K562 (cell line): ENCODE measurements at regions not wholly inside any gene's neighbourhood (a gene's known extent, or its start where the extent isn't known, plus 50 kb on each side); places are given as distances from the start of the nearest gene placed in this dataset.
A peak's percentile ranks its signal among the peaks of the same experiment; 100 is the strongest.

Source experiments
- ATAC-seq: fragments of 200-7000 bp; cut with Tn5 transposase; 3 replicates; pipeline ENCODE4 v1.9.1; 2020; ENCODE audit warnings: moderate library complexity
- BruUV-seq: library from RNA; stranded (reverse); fragments of 400-500 nt; replicated peaks from 2 replicates; lab custom pipeline; 2021; lab: Mats Ljungman, UMichigan
- CTCF ChIA-PET: fragments of 300-600 bp; formaldehyde crosslinking; extraction: SDS; loops from one replicate; lab custom pipeline; 2021; ENCODE audit warnings: low intra/inter-chr PET ratio; lab: Yijun Ruan, JAX
- POLR2A ChIA-PET: fragments of 300-600, 350-650 bp; sonication (Branson Sonifier 250); formaldehyde crosslinking; extraction: SDS; loops from one replicate; lab custom pipeline; 2021; ENCODE audit warnings: antibody characterized with exemption, inconsistent platforms; lab: Yijun Ruan, JAX
- DNase-seq, 4 experiments: peaks; one replicate each; pipeline versions ENCODE4 v3.0.0 to v3.0.0-alpha.2; 2011 to 2018; ENCODE audit warnings: low spot score in 3 of 4, mixed read lengths in 3 of 4; ENCODE audit errors: extremely low read depth in 1 of 4
- FAIRE-seq: peaks from 2 replicates; lab custom pipeline; 2011; peaks lifted over from hg19 to GRCh38; lab: Jason Lieb, UNC
- H2AFZ ChIP-seq: 2 replicates; pipeline ENCODE4 v1.6.0; 2011; ENCODE audit warnings: low read depth, low read length, control low read depth, inconsistent platforms
- H3K27ac ChIP-seq: fragments of 200-600 bp; 3 replicates; pipeline ENCODE4 v1.8.0; 2011; ENCODE audit warnings: low read depth, mild to moderate bottlenecking, control low read depth, inconsistent platforms, low read length, moderate library complexity, mixed read lengths; ENCODE audit errors: extremely low read depth
- H3K27me3 ChIP-seq, 2 experiments: fragments of 300-600 bp in 1 of 2; 2 replicates in 1 of 2; 3 replicates in 1 of 2; pipeline versions ENCODE4 v1.6.0 to v1.8.0; 2011; ENCODE audit warnings: inconsistent platforms in 2 of 2, low read length in 2 of 2, mild to moderate bottlenecking in 1 of 2, mixed read lengths in 1 of 2, moderate library complexity in 1 of 2; ENCODE audit not compliant: control insufficient read depth in 2 of 2, insufficient read depth in 2 of 2
- H3K36me3 ChIP-seq: fragments of 300-600 bp; 3 replicates; pipeline ENCODE4 v1.8.0; 2011; ENCODE audit warnings: mild to moderate bottlenecking, low read length, inconsistent platforms; ENCODE audit not compliant: control insufficient read depth, insufficient read depth
- H3K4me1 ChIP-seq, 2 experiments: fragments of 200-600 bp in 1 of 2; replicated peaks in 1 of 2; 2 replicates in 1 of 2; 3 replicates in 1 of 2; pipeline versions ENCODE4 v1.5.1 to v1.8.0; 2011; ENCODE audit warnings: inconsistent platforms in 2 of 2, low read length in 2 of 2, mild to moderate bottlenecking in 1 of 2, mixed read lengths in 1 of 2, moderate library complexity in 1 of 2; ENCODE audit not compliant: control insufficient read depth in 2 of 2, insufficient read depth in 2 of 2
- H3K4me2 ChIP-seq: 2 replicates; pipeline ENCODE4 v1.6.1; 2011; ENCODE audit warnings: low read length, control low read depth, inconsistent platforms, mixed read lengths; ENCODE audit not compliant: insufficient read depth
- H3K4me3 ChIP-seq: fragments of 200-600 bp; sonication (generic), shearing (Covaris generic); 2 replicates; pipeline ENCODE4 v1.5.1; 2016; ENCODE audit warnings: control low read depth, inconsistent platforms
- H3K79me2 ChIP-seq: fragments of 200-600 bp; 3 replicates; pipeline ENCODE4 v1.8.0; 2011; ENCODE audit warnings: low read length, inconsistent platforms; ENCODE audit not compliant: control insufficient read depth, insufficient read depth
- H3K9ac ChIP-seq, 2 experiments: 2 replicates each; pipeline versions ENCODE4 v1.6.0 to v1.6.1; 2011; ENCODE audit warnings: low read depth in 2 of 2, low read length in 2 of 2, control low read depth in 1 of 2, inconsistent platforms in 1 of 2, mild to moderate bottlenecking in 1 of 2, mixed read lengths in 1 of 2; ENCODE audit not compliant: insufficient read depth in 1 of 2
- H3K9me1 ChIP-seq: one replicate; pipeline ENCODE4 v1.6.0; 2011; ENCODE audit warnings: inconsistent platforms, mild to moderate bottlenecking, low read length, moderate library complexity; ENCODE audit not compliant: control insufficient read depth, insufficient read depth
- H3K9me3 ChIP-seq: replicated peaks from 2 replicates; pipeline ENCODE4 v1.5.1; 2011; ENCODE audit warnings: low read depth, low read length, inconsistent platforms; ENCODE audit not compliant: control insufficient read depth, insufficient read depth
- H4K20me1 ChIP-seq: replicated peaks from 2 replicates; pipeline ENCODE4 v1.6.1; 2011; ENCODE audit warnings: low read length, inconsistent platforms, mixed read lengths; ENCODE audit not compliant: control insufficient read depth, insufficient read depth
- BACH1 ChIP-seq: fragments of 200-800 bp; sonication (Bioruptor generic); IDR thresholded peaks from 2 replicates; pipeline ENCODE4 v1.6.1; 2016; ENCODE audit warnings: missing genetic modification characterization, missing compliant biosample characterization
- ID3 ChIP-seq, 2 experiments: fragments of 250-450 bp in 1 of 2; fragments of 450-650 bp in 1 of 2; sonication (Bioruptor Pico) in 1 of 2; IDR thresholded peaks; 2 replicates each; pipeline versions ENCODE4 v1.6.1 to v1.8.0; 2016 to 2021; ENCODE audit warnings: mild to moderate bottlenecking in 2 of 2, moderate library complexity in 2 of 2, missing compliant biosample characterization in 1 of 2, missing genetic modification characterization in 1 of 2
- IRF1 ChIP-seq: sonication (generic); formaldehyde crosslinking; IDR thresholded peaks from 2 replicates; pipeline ENCODE4 v1.8.0; 2022; ENCODE audit warnings: missing genetic modification reagents, mild to moderate bottlenecking, borderline replicate concordance
- L3MBTL2 ChIP-seq: fragments of 450-650 bp; IDR thresholded peaks from 2 replicates; pipeline ENCODE4 v1.6.1; 2016; ENCODE audit warnings: mild to moderate bottlenecking, moderate library complexity
- MGA ChIP-seq: fragments of 450-650 bp; IDR thresholded peaks from 2 replicates; pipeline ENCODE4 v1.6.1; 2016; ENCODE audit warnings: mild to moderate bottlenecking, moderate library complexity
- NFIC ChIP-seq: fragments of 450-650 bp; IDR thresholded peaks from 2 replicates; pipeline ENCODE4 v1.6.1; 2017; ENCODE audit warnings: mild to moderate bottlenecking, inconsistent platforms
- ZBTB17 ChIP-seq: fragments of 450-650 bp; formaldehyde crosslinking; IDR thresholded peaks from 2 replicates; pipeline ENCODE4 v1.4.0; 2020; ENCODE audit warnings: mild to moderate bottlenecking
- ZFP36 ChIP-seq: fragments of 150-350 bp; IDR thresholded peaks from 2 replicates; pipeline ENCODE4 v1.6.1; 2018; ENCODE audit warnings: low read length, low read depth; ENCODE audit not compliant: partially characterized antibody
- ZNF175 ChIP-seq: fragments of 200-800 bp; sonication (Bioruptor generic); IDR thresholded peaks from 2 replicates; pipeline ENCODE4 v1.6.1; 2016; ENCODE audit warnings: low read depth, mild to moderate bottlenecking, missing genetic modification characterization, missing compliant biosample characterization
- WGBS: fragments of 100-300 bp; shearing (Covaris generic); methylation state at CpG from one replicate; pipeline ENCODE4 v1.1.6; 2016; ENCODE audit warnings: low coverage, mixed read lengths; ENCODE audit not compliant: insufficient coverage; ENCODE audit errors: missing lambda C conversion rate; 5-methylcytosine and 5-hydroxymethylcytosine counted together
- in situ Hi-C: fragments of 300-500 bp; cut with MboI; formaldehyde crosslinking; loops from 4 replicates; pipeline ENCODE4 v1.15.0; 2018; ENCODE audit warnings: inconsistent platforms, mixed read lengths
- intact Hi-C: fragments of 100-400 bp; cut with micrococcal nuclease; formaldehyde crosslinking; loops from 2 replicates; pipeline ENCODE4 v1.14.2; 2022

GRCh38 chr7:106480616-106481031 lies 180.3 kb downstream of the CCDC71L start:
- POLR2A ChIA-PET, result interaction anchor here (1.1 kb wide), 1 partner anchor 16 kb away, joined by 3 read pairs; no protein-coding TSS in a partner anchor
- no peaks in the 10 kb centered on the region for H3K36me3 ChIP-seq
- no peak for FAIRE-seq
- no peak for TF ChIP-seq ZBTB17
- peak; percentile 56; the same call in 1 of the 2 replicates for TF ChIP-seq L3MBTL2
- TF ChIP-seq ID3 (CRISPR knock-in tag; IDR thresholded peaks at IDR 0.05), result no peak
- 0 out of 2 replicates have a peak, but pooled peaks have one; percentile 45 for TF ChIP-seq ID3 (tag; IDR thresholded peaks at IDR 0.05)
- TF ChIP-seq ZFP36, result peak; percentile 28
- peak; percentile 73 for TF ChIP-seq NFIC
- TF ChIP-seq MGA, result peak; percentile 48; the same call in 1 of the 2 replicates
- peak; percentile 68; the same call in 1 of the 2 replicates for TF ChIP-seq ZNF175
- no peak for TF ChIP-seq IRF1 (CRISPR knock-in tag)
- peak; percentile 37; the same call in 1 of the 2 replicates for TF ChIP-seq BACH1 (tag)

More at GRCh38 chr7:106480616-106481031, 180.3 kb downstream of the CCDC71L start:
- Histone ChIP-seq H3K9me1 (no peaks in the 10 kb centered on the region), H3K9me3 (peaks cover 7% of the 10 kb centered on the region; the same call in 1 of the 2 replicates), H4K20me1 (no peaks in the 10 kb centered on the region), H2AFZ (peak overlapping the region; percentile 91), H3K9ac (peak overlapping the region; percentile 4 to 27; a peak in 1 of 4 replicates), H3K4me2 (no peak overlapping the region), H3K27ac (peak overlapping the region; percentile 32; the same call in 1 of the 3 replicates), H3K79me2 (no peaks in the 10 kb centered on the region), H3K27me3 (no peaks in the 10 kb centered on the region), H3K4me1 (peaks cover 8 to 25% of the 10 kb centered on the region in 2 experiments; a peak in 3 of 5 replicates), H3K4me3 (no peak overlapping the region)
- ATAC-seq (peak; percentile 57), DNase-seq (peak in 2 of 4 experiments; percentile 9 to 43)
- BruUV-seq, result no TSS peak
- CTCF ChIA-PET, result no interaction called here
- WGBS, result 9% methylated on average over 3 of the region's 3 CpGs
- in situ Hi-C loops (no loop called here), intact Hi-C loops (loop anchor here (5.0 kb wide), 1 partner anchor 182 kb away; the partner anchor contains the start of gene CCDC71L)
